Spleen (tissue), 7 donors: ENCODE measurements at regions not wholly inside any gene's neighbourhood (a gene's known extent, or its start where the extent isn't known, plus 50 kb on each side); places are given as distances from the start of the nearest gene placed in this dataset.

Source experiments
- CTCF ChIP-seq, 11 experiments: fragments of 200-600 bp in 7 of 11; fragments of 450-650 bp in 4 of 11; sonication (generic) in 4 of 11; IDR thresholded peaks in 8 of 11; conservative IDR thresholded peaks in 3 of 11; 1 replicate in 7 of 11; 2 replicates in 4 of 11; pipeline versions ENCODE4 v1.4.0 to v1.8.0; 2016 to 2021; ENCODE audit warnings: antibody characterized with exemption in 11 of 11, inconsistent platforms in 4 of 11, mild to moderate bottlenecking in 1 of 11
- POLR2A ChIP-seq, 3 donors: fragments of 450-650 bp; IDR thresholded peaks; one replicate each; pipeline ENCODE4 v1.5.1; 2017; ENCODE audit warnings: antibody characterized with exemption in 3 of 3, mild to moderate bottlenecking in 1 of 3
- POLR2AphosphoS5 ChIP-seq, 3 donors: sonication (generic); formaldehyde crosslinking; IDR thresholded peaks; one replicate each; pipeline ENCODE4 v1.5.1; 2017; ENCODE audit warnings: antibody characterized with exemption in 3 of 3
- donor health status: DM: no; HTN: no; CAD: no; lungs with moderate emphysema.
- donor health status: DM: no; HTN: no; CAD: no.
- donor health status: DM: no; HTN: no; CAD: no.

- TF ChIP-seq CTCF (IDR thresholded peaks at IDR 0.05 in 8 of 11, conservative IDR thresholded peaks at IDR 0.05 in 3 of 11): no peak
- no peak for TF ChIP-seq POLR2A (IDR thresholded peaks at IDR 0.05)
- no peak for TF ChIP-seq POLR2AphosphoS5 (IDR thresholded peaks at IDR 0.05)
Observed at GRCh38 chr2:128474962-128475361, 156.3 kb upstream of the HS6ST1 start.
